H1 (cell line): ENCODE measurements at regions not wholly inside any gene's neighbourhood (a gene's known extent, or its start where the extent isn't known, plus 50 kb on each side); places are given as distances from the start of the nearest gene placed in this dataset.

Source experiments
- CHD7 ChIP-seq: fragments of 300-600 bp; sonication (generic); IDR thresholded peaks from 2 replicates; pipeline ENCODE4 v1.7.1; 2012; ENCODE audit warnings: low read length, moderate library complexity, mild to moderate bottlenecking, inconsistent platforms; ENCODE audit not compliant: insufficient replicate concordance
- EP300 ChIP-seq, 2 experiments: IDR thresholded peaks; 1 replicate in 1 of 2; 2 replicates in 1 of 2; pipeline ENCODE4 v1.6.1; 2011 to 2012; ENCODE audit warnings: low read depth in 2 of 2, low read length in 2 of 2, mild to moderate bottlenecking in 2 of 2, borderline replicate concordance in 1 of 2, inconsistent platforms in 1 of 2, moderate library complexity in 1 of 2
- RFX5 ChIP-seq: IDR thresholded peaks from 2 replicates; pipeline ENCODE4 v1.6.1; 2011; ENCODE audit warnings: low read depth, low read length, improper control_type of control experiment, borderline replicate concordance
- SIN3A ChIP-seq, 2 experiments: IDR thresholded peaks in 1 of 2; conservative IDR thresholded peaks in 1 of 2; 2 replicates each; pipeline ENCODE4 v1.6.1; 2011 to 2012; ENCODE audit warnings: low read length in 2 of 2, improper control_type of control experiment in 1 of 2, low read depth in 1 of 2, mild to moderate bottlenecking in 1 of 2
- SP4 ChIP-seq: IDR thresholded peaks from 2 replicates; pipeline ENCODE4 v1.6.1; 2012; ENCODE audit warnings: low read length, inconsistent platforms

DNA sequence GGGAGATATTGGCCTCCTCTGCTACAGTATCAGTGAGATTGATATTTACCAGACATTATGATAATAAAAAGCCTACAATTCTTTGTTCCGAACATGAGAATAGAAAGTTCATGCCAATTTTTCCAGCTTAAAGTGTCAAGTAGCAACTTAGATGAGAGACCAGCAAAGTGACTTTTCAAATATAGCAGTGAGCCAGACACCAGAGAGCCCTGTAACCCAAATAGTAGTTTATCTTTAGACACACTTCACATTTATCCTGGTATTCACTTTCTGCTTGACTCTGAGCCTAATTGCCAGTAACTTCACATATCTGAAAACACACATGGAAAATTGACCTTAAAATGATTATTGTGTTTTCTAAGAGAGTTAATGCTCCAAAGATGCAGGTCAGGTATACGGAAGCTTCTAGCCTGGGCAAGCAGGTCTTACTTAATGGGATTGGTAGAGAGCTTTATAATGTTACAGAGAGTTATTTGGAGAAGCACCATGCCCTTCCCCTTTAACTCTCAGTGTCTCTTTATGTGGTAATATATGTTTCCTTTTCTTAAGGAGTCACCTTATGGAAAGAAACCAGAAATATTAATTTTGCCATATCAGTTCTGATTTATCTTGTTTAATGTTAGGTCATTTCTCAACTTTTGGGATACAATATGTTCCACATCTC lies 852.3 kb upstream of the CHORDC1 start (continued):
- no peak for TF ChIP-seq CHD7
- TF ChIP-seq EP300 (IDR thresholded peaks at IDR 0.05; ENCODE audit: borderline replicate concordance in 1 of 2, low read depth in 2 of 2, low read length in 2 of 2) = no peak
- TF ChIP-seq RFX5 = no peak
- no peak for TF ChIP-seq SP4
- no peak for TF ChIP-seq SIN3A (conservative IDR thresholded peaks at IDR 0.05 in 1 of 2, IDR thresholded peaks at IDR 0.05 in 1 of 2; ENCODE audit: low read depth in 1 of 2, low read length in 2 of 2)
- TF ChIP-seq, all 59 proteins: peak for 0
